Lower leg skin (tissue), 3 donors: ENCODE measurements at regions not wholly inside any gene's neighbourhood (a gene's known extent, or its start where the extent isn't known, plus 50 kb on each side); places are given as distances from the start of the nearest gene placed in this dataset.

Experiments used
- POLR2A ChIP-seq, 2 donors: fragments of 450-650 bp; IDR thresholded peaks; one replicate each; pipeline ENCODE4 v1.6.1; 2016 to 2017; ENCODE audit warnings: antibody characterized with exemption in 2 of 2, mild to moderate bottlenecking in 1 of 2, moderate library complexity in 1 of 2
- TF ChIP-seq, protein P1 (sequence below), 3 donors: fragments of 450-650 bp; IDR thresholded peaks; one replicate each; pipeline ENCODE4 v1.5.1; 2016; ENCODE audit warnings: antibody characterized with exemption in 3 of 3, mild to moderate bottlenecking in 3 of 3, moderate library complexity in 2 of 3

DNA sequence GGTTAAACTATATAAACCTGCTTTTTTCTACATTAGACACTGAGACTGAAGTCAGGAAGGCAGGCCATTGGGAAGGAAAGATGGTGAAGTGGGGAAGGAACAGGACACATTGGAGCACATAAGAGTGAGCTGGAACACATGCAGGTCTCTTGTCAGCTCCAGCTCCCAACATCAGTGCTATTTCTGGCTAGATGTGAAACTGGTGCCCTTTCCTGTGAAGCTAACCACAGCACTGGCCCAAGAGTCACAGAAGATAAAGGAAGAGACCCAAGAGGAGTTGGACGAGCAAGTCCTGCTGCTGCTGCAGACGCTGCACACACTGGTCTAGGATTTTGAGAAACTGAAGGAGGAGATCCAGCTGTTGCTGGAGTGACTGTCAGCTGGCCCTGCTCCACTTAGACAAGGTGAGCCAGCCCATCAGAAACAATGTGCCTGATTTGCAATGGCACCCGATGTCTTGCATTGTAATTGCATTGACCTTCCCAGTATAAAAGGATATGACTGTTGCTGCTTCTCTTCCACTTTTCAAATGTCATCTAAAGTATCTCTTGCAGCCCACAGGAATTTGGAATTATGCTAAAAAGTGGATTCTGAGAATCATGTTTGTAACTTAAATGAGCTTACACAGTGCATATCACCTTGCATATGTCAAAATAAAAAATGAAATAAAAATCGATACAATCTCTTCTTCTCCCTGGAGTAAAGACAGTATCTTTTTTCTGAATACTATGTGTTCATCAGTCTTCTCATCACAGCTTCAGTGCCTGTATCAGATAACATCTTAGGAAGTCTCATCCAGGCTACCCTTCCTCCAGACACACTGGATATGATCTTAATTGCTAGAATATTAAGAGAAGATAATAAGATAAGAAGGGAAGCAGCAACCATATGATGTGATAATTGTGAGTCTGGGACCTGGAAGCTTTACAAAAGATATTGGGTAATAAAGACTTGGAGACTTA, 230.7 kb upstream of the SPRY2 start:
- TF ChIP-seq, protein P1, sequence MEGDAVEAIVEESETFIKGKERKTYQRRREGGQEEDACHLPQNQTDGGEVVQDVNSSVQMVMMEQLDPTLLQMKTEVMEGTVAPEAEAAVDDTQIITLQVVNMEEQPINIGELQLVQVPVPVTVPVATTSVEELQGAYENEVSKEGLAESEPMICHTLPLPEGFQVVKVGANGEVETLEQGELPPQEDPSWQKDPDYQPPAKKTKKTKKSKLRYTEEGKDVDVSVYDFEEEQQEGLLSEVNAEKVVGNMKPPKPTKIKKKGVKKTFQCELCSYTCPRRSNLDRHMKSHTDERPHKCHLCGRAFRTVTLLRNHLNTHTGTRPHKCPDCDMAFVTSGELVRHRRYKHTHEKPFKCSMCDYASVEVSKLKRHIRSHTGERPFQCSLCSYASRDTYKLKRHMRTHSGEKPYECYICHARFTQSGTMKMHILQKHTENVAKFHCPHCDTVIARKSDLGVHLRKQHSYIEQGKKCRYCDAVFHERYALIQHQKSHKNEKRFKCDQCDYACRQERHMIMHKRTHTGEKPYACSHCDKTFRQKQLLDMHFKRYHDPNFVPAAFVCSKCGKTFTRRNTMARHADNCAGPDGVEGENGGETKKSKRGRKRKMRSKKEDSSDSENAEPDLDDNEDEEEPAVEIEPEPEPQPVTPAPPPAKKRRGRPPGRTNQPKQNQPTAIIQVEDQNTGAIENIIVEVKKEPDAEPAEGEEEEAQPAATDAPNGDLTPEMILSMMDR (IDR thresholded peaks at IDR 0.05), result no peak
- no peak for TF ChIP-seq POLR2A (IDR thresholded peaks at IDR 0.05)
